GM12878 (cell line): ENCODE measurements at regions not wholly inside any gene's neighbourhood (a gene's known extent, or its start where the extent isn't known, plus 50 kb on each side); places are given as distances from the start of the nearest gene placed in this dataset.

Experiments
- ATAC-seq: fragments of 200-7000 bp; cut with Tn5 transposase; 3 replicates; pipeline ENCODE4 v1.9.1; 2020; ENCODE audit warnings: mild to moderate bottlenecking, moderate library complexity
- BruUV-seq: library from RNA; stranded (reverse); fragments of 400-500 nt; replicated peaks from 2 replicates; lab custom pipeline; 2021; lab: Mats Ljungman, UMichigan
- CTCF ChIA-PET: fragments of 300-600 bp; sonication (Branson Sonifier 250); formaldehyde crosslinking; extraction: SDS; loops from one replicate; lab custom pipeline; 2021; ENCODE audit warnings: inconsistent platforms; lab: Yijun Ruan, JAX
- POLR2A ChIA-PET: fragments of 350-600 bp; formaldehyde crosslinking; extraction: SDS; loops from one replicate; lab custom pipeline; 2021; ENCODE audit warnings: inconsistent platforms; lab: Charles Lee
- RAD21 ChIA-PET: fragments of 300-600 bp; sonication (Branson Sonifier 250); formaldehyde crosslinking; loops from one replicate; lab custom pipeline; 2023; ENCODE audit warnings: antibody characterized with exemption; ENCODE audit not compliant: unreplicated experiment; lab: Charles Lee
- SMC1A ChIA-PET: fragments of 300-600 bp; sonication (Branson Sonifier 250); formaldehyde crosslinking; loops from one replicate; lab custom pipeline; 2023; ENCODE audit not compliant: unreplicated experiment, uncharacterized antibody; lab: Charles Lee
- DNase-seq: peaks from one replicate; pipeline ENCODE4 v3.0.0-alpha.2; 2011; ENCODE audit warnings: low read depth, low spot score
- FAIRE-seq: peaks from 3 replicates; lab custom pipeline; 2011; peaks lifted over from hg19 to GRCh38; lab: Jason Lieb, UNC
- H2AFZ ChIP-seq: 2 replicates; pipeline ENCODE4 v1.6.0; 2011; ENCODE audit warnings: low read depth, low read length, control low read depth; ENCODE audit not compliant: control insufficient read depth
- H3K27ac ChIP-seq: 2 replicates; pipeline ENCODE4 v1.5.1; 2011; ENCODE audit warnings: control low read depth; ENCODE audit not compliant: control insufficient read depth, insufficient read depth
- H3K27me3 ChIP-seq, 2 experiments: replicated peaks in 1 of 2; 2 replicates each; pipeline versions ENCODE4 v1.6.0 to v1.6.1; 2011; ENCODE audit warnings: low read length in 1 of 2; ENCODE audit not compliant: control insufficient read depth in 2 of 2, insufficient read depth in 2 of 2
- H3K36me3 ChIP-seq, 2 experiments: 2 replicates each; pipeline ENCODE4 v1.5.1; 2011; ENCODE audit warnings: low read length in 1 of 2; ENCODE audit not compliant: control insufficient read depth in 2 of 2, insufficient read depth in 2 of 2
- H3K4me1 ChIP-seq: 2 replicates; pipeline ENCODE4 v1.6.1; 2011; ENCODE audit warnings: mild to moderate bottlenecking, low read length, moderate library complexity, mixed read lengths; ENCODE audit not compliant: control insufficient read depth, insufficient read depth
- H3K4me2 ChIP-seq: 2 replicates; pipeline ENCODE4 v1.6.0; 2011; ENCODE audit warnings: control low read depth; ENCODE audit not compliant: control insufficient read depth, insufficient read depth
- H3K4me3 ChIP-seq: fragments of 200-600 bp; sonication (generic); 2 replicates; pipeline ENCODE4 v1.5.1; 2016
- H3K79me2 ChIP-seq: 2 replicates; pipeline ENCODE4 v1.6.0; 2011; ENCODE audit warnings: low read length; ENCODE audit not compliant: control insufficient read depth, insufficient read depth
- H3K9ac ChIP-seq: 2 replicates; pipeline ENCODE4 v1.8.0; 2011; ENCODE audit warnings: low read length, control low read depth, mixed read lengths; ENCODE audit not compliant: control insufficient read depth, insufficient read depth
- H3K9me3 ChIP-seq: replicated peaks from 3 replicates; pipeline ENCODE4 v1.5.1; 2011; ENCODE audit warnings: mild to moderate bottlenecking, low read length; ENCODE audit not compliant: control insufficient read depth, insufficient read depth
- H4K20me1 ChIP-seq: 2 replicates; pipeline ENCODE4 v1.6.0; 2011; ENCODE audit not compliant: control insufficient read depth, insufficient read depth
- CHD1 ChIP-seq: IDR thresholded peaks from 2 replicates; pipeline ENCODE4 v1.6.1; 2012; ENCODE audit warnings: low read depth, low read length, improper control_type of control experiment
- CHD4 ChIP-seq: fragments of 200-600 bp; sonication (generic); IDR thresholded peaks from 2 replicates; pipeline ENCODE4 v1.6.1; 2016; ENCODE audit warnings: mild to moderate bottlenecking
- FOXM1 ChIP-seq: IDR thresholded peaks from 2 replicates; pipeline ENCODE4 v1.6.1; 2012; ENCODE audit warnings: low read depth, mild to moderate bottlenecking, inconsistent platforms, low read length, moderate library complexity
- WGBS: methylation state at CpG from one replicate; pipeline ENCODE4 v1.1.6; 2016; ENCODE audit warnings: low lambda C conversion rate; ENCODE audit not compliant: insufficient replicate concordance, insufficient coverage; ENCODE audit errors: missing lambda C conversion rate; 5-methylcytosine and 5-hydroxymethylcytosine counted together
- in situ Hi-C: fragments of 300-500 bp; cut with MboI; formaldehyde crosslinking; loops from 9 replicates; pipeline ENCODE4 v1.14.3; 2018; ENCODE audit warnings: mixed read lengths
- intact Hi-C: fragments of 100-400 bp; cut with micrococcal nuclease; formaldehyde crosslinking; loops from one replicate; pipeline ENCODE4 v1.14.2; 2022; ENCODE audit not compliant: unreplicated experiment

DNA sequence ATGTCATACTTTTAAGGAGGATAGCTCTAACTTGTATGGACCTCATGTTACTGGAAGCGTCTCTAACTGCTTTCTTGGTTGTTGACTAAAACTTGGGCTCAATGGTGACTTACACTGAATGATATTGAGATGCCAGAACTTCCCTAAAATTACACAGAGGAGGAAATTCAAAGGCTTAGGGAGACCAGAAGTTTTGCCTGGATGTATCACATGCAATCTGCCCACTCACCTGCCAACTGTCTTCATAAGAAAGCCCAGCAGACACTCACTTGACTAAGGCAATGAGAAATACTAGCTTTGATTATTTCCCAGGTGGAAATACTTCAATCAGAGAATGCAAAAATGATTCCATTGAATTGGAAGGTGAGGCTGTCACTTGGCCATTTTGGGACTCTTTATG, 51.2 kb upstream of the PDYN start:
- ChIA-PET POLR2A (no interaction called here), SMC1A (no interaction called here), CTCF (interaction anchor here (1.3 kb wide), 1 partner anchor 127 kb away, joined by 3 read pairs; no protein-coding TSS in a partner anchor), RAD21 (no interaction called here)
- intact Hi-C loops (no loop called here), in situ Hi-C loops (no loop called here)
- 15% methylated on average over 1 of the region's 1 CpG for WGBS
- Histone ChIP-seq H3K79me2 (no peaks in the 10 kb centered on the region), H3K4me1 (no peaks in the 10 kb centered on the region), H3K4me3 (no peak overlapping the region), H2AFZ (no peak overlapping the region), H3K27me3 (peaks cover 3 to 4% of the 10 kb centered on the region in 2 experiments; a peak in 3 of 4 replicates), H4K20me1 (no peaks in the 10 kb centered on the region), H3K27ac (no peak overlapping the region), H3K36me3 (no peaks in the 10 kb centered on the region), H3K9me3 (no peaks in the 10 kb centered on the region), H3K4me2 (no peak overlapping the region), H3K9ac (no peak overlapping the region)
- no peak for FAIRE-seq
- ATAC-seq = no peak
- no TSS peak for BruUV-seq
- DNase-seq = no peak
- no peak for TF ChIP-seq CHD1
- TF ChIP-seq CHD4 = no peak
- TF ChIP-seq FOXM1 = no peak
